ENCODE measurements at regions not wholly inside any gene's neighbourhood (a gene's known extent, or its start where the extent isn't known, plus 50 kb on each side); places are given as distances from the start of the nearest gene placed in this dataset.

DNA sequence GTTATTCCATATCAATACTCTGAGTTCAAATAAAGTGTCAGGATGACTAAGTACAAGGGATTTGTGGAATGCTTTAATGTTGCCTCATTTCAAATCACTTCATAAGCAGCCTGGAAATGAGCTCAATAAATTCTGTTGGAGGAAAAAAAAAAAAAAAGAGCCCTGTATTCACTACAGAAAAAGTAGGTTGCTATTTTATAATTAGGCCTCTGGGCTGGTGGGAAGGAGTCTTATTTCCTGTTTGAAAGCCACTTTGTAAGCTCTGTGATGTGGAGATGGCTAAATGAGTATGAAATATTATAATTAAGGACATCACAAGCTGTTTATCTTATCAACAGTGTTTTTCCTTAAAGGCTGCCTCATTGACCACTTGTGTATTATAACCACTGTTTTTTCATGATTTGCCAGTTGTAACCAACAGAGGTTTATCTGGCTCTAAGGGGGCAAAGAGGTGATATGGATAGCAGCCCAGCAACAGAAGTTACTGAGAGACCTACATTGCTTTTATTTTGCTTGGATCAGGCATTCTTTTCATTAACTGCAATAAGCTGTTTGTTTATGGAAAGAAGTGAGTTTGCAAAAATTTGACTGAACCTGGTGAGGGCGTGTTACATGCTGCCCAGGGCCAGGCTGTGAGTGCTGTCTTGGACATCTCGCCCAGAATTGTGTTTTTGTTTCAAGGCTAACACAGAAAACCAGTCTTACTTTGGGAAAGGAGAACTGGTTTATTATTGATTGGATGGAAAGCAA lies 563.3 kb upstream of the MAP3K7 start:
- TF ChIP-seq POLR2A (IDR thresholded peaks at IDR 0.05), result no peak
- TF ChIP-seq, protein P1, sequence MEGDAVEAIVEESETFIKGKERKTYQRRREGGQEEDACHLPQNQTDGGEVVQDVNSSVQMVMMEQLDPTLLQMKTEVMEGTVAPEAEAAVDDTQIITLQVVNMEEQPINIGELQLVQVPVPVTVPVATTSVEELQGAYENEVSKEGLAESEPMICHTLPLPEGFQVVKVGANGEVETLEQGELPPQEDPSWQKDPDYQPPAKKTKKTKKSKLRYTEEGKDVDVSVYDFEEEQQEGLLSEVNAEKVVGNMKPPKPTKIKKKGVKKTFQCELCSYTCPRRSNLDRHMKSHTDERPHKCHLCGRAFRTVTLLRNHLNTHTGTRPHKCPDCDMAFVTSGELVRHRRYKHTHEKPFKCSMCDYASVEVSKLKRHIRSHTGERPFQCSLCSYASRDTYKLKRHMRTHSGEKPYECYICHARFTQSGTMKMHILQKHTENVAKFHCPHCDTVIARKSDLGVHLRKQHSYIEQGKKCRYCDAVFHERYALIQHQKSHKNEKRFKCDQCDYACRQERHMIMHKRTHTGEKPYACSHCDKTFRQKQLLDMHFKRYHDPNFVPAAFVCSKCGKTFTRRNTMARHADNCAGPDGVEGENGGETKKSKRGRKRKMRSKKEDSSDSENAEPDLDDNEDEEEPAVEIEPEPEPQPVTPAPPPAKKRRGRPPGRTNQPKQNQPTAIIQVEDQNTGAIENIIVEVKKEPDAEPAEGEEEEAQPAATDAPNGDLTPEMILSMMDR (IDR thresholded peaks at IDR 0.05), result no peak

Data from body of pancreas (tissue), 4 donors.